Posterior vena cava (tissue), 2 donors: ENCODE measurements at regions not wholly inside any gene's neighbourhood (a gene's known extent, or its start where the extent isn't known, plus 50 kb on each side); places are given as distances from the start of the nearest gene placed in this dataset.

Source experiments
- DNase-seq: peaks from one replicate; pipeline ENCODE4 v3.0.0-alpha.2; 2020; ENCODE audit warnings: low spot score
- intact Hi-C, 2 donors: fragments of 100-400 bp; cut with DNase I; formaldehyde crosslinking; loops; one replicate each; pipeline versions ENCODE4 v1.14.1 to v1.14.2; 2022 to 2023
- donor health status: DM: yes; HTN: yes; CAD: no.
- donor health status: DM: yes; HTN: yes; CAD: no.

DNA sequence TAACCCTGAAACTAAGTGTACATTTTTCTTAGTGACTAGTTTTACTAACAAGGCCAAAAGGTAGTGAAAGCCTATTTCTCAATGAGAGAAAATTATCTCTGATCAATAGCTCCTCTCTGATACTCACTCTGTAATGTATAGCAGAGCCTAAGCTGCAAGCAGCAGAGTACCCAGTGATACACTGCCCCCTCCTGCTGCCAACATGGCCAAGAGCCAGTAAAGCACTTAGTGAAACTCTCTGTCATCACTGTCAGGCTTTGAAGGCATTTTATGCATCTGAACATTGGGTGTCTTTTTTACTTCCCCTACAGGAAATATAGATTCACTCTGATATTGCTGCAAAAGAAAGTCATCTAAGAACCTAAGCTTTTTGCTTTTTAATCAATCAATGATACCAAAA lies 784.1 kb upstream of the CDH7 start:
- intact Hi-C loops = no loop called here
- DNase-seq = no peak

DNA sequence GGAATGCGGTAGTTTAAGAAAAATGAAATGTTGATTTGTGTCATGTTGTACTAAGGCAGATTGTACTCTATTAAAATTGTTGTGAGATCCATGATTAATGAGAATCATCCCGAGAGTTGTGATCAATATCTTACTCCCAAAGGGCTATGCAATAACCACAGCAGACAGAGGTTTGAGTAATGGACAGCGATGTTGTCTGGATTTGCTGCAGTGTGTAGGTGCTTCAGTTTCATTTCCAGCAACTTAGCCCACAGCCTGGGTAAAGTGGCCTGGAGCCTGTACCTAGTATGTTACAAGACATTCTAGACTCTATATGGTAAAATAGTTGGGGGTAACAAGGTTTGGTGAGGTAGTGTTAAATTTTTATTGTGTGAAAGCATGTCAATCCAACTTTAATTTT lies 794.3 kb upstream of the CDH7 start:
- DNase-seq = no peak
- intact Hi-C loops = no loop called here

DNA sequence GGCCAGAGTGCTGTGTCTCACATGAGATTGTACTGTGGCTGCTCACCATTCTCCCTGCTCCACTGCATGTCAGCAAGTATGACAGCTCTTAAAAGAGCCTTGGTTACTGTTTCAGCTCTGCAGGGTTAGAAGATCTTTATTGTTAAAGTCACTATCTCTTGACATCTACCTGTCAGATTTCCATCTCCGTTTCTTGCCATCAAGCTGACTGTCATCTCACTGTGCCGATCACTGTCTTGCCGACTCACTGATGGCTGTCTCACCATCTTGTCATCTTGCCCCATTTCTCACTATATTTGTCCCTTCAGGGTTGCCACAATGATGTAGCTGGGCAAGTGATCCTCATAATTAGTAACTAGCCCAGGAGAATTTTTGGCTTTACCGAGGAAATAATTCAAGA lies 800.9 kb upstream of the CDH7 start:
- intact Hi-C loops = no loop called here
- DNase-seq = no peak

DNA sequence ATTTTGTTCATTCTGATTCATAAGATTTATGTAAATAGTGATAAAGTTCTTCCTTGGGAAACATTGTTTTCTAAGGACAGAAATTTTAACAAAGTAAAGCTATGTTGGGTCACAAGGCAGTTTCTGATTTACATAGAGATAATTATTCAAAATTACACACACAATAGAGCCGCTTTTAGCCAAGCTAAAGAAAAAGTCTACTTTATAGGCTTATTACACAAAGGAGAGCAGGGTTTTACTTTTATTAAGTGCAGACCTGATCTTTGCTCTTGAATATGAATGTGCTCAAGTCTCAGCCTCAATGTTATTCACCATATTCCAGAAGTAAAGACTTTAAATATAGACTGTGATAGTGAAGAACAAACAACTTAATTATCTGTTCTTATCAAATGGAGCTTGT lies 787.8 kb upstream of the LINC00305 start:
- intact Hi-C loops = no loop called here
- no peak for DNase-seq

DNA sequence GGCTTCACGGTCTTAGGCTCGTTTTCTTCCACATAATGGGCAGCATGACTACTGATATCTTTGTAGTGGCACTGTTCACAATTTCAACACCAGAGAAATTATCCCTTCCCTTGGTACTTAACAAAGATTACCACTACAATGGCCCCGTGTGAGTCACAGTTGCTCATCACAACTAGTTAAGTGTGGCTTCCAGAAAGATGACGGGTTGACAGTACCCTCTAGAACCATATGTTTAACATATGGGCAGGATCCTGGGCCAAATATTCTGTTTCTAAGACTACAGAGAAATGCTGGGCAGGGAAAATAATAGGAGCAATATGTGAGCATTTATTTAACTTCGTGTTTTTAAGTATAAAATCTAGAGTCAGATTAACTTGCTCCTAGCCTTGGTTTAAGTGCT lies 780.1 kb upstream of the LINC00305 start:
- intact Hi-C loops = no loop called here
- no peak for DNase-seq

DNA sequence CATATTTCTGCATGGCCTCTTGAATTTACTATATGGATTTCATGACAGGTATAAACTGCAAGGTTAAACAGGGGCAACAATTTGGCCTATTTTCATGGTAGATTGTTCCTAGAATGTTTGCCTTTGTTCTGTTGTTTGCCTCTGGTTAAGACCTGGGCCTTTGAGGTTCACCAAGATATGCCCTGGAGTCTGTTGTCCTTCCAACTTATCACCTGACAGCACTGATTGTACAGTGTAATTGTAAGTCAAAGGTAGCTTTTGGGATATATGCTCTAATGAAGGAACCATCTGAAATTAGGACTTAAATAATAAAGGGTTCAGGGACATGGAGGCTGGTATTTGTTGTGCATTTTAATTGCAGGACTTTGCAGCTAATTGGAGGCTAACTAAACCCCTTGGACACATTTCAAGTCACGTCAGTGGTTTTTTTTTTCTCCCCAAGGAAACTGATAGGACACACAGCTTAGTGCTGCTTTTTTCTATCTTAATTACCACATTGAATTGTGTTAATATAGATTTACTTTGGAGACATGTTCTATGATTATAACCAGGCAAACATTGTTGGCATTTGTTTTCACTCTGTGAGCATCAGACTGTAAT lies 771.2 kb upstream of the LINC00305 start:
- DNase-seq = no peak
- intact Hi-C loops = no loop called here

DNA sequence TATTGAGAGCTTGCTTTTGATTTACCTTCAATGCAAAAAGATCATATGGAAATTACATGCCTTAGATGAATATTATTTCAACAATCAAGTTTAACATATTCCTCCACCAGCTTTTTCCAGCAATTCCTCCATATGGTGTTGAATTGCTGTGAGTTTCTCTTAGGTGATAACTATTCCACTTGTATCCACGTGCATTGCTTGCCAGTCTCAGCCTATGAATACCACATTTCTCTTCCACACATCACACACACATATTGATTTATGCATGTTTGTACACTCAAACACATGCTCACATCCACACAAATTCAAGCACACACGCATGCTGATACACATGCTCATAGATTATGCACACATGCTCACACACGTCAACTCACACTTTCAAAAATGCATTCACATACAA lies 770.0 kb upstream of the LINC00305 start:
- intact Hi-C loops = no loop called here
- no peak for DNase-seq

DNA sequence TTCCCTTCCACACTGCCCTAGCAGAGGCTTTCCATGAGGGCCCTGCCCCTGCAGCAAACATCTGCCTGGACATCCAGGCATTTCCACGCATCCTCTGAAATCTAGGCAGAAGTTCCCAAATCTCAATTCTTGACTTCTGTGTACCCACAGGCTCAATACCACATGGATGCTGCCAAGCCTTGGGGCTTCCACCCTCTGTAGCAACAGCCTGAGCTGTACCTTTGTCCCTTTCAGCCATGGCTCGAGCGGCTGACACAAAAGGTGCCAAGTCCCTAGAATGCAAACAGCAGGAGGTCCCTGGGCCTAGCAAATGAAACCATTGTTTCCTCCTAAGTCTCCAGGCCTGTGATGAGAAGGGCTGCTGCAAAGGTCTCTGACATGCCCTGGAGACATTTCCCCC lies 744.5 kb upstream of the LINC00305 start:
- intact Hi-C loops = no loop called here

DNA sequence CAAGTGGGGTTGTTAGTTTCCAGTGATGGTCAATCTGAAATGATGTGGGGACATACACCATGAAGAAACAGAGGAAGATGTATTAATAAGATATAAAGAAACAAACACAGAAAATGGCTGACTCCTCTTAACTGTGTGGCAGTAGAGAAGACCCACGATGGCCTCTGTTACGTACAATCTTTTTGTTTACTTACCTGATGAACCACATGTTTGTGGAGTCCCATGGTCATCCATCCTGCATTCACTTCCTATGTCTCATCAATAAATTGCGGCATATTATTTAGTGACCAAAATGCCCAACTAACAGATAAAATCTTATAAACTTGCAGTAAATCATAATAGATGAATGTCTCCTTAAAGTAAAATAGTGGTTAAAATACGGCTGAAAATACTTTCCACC lies 740.1 kb upstream of the LINC00305 start:
- intact Hi-C loops = no loop called here
- no peak for DNase-seq

More for the DNA sequence above, 744.5 kb upstream of the LINC00305 start:
- no peak for DNase-seq

DNA sequence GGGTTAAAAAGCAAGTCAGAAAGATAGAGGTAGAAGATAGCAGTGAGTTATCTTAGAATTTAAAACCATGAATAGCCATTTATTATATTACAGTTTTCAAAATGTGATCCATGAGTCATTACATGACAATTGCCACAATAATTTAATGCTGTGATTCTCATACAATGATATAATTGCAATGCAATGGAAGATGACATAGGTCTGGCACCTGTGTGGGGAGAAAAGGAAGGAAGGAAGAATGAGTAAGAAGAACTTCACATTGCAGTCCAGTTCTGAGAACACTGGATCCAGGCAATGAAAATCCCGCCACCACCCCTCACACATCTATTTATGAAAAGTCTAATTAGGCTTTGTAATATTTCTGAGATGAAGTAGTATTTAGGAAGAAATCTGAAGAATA lies 738.1 kb upstream of the LINC00305 start:
- intact Hi-C loops = no loop called here
- DNase-seq = no peak

DNA sequence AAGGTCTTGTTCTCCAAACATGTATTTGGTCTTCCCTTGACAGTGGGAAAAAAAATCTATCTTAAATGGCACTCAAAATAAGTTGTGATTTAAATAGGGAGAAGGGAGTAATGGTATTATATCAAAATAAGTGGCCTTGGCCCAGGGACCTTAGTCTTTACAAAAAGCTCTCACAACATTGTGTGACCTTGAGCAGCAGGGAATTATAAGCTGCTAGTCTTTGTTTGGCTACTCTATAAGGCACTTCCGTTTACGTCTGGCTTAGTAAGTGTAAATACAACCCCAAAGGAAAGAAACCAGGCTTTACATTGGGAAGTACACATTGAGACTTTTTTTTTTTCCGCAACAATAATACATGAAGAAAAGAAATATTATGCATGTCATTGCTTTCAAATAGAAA lies 734.0 kb upstream of the LINC00305 start:
- no peak for DNase-seq
- intact Hi-C loops = no loop called here

DNA sequence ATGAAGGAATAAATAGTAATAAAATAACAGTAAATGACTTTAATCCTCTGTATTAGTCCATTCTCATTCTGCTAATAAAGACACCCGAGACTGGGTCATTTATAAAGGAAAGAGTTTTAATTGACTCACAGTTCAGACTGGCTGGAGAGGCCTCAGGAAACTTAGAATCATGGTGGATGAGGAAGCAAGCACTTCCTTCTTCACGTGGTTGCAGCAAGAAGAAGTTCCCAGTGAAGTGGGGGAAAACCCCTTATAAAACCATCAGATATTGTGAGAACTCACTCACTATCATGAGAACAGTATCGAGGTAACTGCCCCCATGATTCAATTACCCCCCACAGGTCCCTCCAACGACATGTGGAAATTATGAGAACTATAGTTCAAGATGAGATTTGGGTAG lies 727.9 kb upstream of the LINC00305 start:
- intact Hi-C loops = no loop called here

DNA sequence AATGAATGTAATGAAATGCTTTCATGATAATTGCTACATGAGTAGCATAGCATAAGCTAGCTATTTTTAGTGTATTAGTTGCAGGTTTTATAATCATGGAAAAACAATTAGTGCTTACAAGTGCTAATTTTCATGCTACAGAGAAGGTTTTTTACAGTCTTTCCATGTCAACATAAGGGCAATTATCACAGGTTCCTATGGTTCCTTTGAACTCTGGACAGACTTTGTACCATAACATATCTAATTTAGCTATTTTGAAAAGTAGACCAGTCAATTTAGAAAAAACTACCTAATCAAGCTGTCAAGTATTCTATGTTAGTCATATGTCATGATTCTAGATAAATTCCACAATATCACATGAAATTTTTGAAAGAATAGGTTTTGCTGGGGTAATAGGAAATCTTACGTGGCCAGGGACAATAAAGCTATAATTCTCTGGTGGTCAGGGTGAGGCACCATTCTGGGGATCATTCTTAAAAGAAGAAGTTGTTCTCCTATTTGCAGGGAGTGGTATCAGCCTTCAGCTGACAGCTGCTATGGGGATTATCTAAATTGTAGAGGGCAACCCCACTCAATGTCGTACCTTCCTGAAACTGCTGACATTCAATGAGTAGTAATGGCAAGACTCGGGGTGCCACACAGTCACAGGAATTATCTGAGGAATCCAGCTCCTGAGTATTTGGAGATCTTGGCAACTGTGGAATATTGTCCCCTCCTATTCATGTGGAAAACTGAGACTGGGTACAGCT lies 724.0 kb upstream of the LINC00305 start:
- intact Hi-C loops = no loop called here
- DNase-seq = no peak

More for the DNA sequence above, 727.9 kb upstream of the LINC00305 start:
- no peak for DNase-seq

DNA sequence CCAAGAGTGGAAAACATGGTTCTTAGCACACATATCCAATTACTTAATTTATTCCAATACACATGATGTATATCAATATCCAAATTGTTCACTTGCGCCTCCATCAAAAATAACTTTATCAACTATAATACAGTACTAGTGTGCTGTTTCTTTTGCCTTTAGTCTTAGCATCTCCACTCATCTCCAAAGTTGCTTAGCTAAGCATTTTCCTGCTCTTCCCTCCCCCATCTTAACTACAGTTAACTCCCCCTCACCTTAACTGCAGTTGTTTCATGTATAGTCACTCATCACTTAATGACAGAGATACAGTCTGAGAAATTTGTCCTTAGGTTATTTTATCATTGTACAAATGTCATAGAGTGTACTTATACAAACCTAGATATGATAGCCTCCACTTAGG lies 705.2 kb upstream of the LINC00305 start:
- intact Hi-C loops = no loop called here
- no peak for DNase-seq

DNA sequence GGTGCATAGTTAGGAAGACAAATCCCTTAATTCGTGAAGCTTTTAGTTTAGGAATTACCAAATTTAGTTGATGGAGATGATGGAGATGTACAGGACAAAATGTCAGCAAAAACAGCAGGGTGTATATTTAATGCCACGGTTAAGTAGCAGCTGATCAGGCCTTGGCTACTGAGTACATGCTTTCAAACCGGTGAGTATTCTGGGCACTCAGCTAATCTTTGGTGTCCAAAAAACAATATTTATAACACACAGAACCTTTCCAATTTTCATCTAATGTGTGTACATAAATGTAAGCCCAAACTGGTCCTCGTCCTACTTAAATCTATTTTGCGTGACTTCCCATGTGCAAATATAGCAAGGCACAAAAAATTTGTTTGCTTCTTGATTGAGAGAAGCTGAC lies 703.4 kb upstream of the LINC00305 start:
- no peak for DNase-seq
- intact Hi-C loops = no loop called here

DNA sequence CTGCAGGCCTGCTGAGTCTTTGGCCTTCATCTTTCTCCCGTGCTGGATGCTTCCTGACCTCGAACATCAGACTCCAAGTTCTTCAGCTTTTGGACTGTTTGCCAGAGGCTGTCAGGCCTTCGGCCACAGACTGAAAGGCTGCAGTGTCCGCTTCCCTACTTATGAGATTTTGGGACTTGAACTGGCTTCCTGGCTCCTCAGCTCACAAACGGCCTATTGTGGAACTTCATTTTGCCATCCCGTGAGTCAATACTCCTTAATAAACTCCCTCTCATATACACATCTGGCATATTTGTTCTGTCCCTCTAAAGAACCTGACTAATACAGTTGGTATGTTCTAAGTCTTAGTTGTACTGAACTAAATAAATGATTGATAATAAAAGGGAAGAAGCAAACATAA lies 702.8 kb upstream of the LINC00305 start:
- DNase-seq = no peak
- intact Hi-C loops = no loop called here

DNA sequence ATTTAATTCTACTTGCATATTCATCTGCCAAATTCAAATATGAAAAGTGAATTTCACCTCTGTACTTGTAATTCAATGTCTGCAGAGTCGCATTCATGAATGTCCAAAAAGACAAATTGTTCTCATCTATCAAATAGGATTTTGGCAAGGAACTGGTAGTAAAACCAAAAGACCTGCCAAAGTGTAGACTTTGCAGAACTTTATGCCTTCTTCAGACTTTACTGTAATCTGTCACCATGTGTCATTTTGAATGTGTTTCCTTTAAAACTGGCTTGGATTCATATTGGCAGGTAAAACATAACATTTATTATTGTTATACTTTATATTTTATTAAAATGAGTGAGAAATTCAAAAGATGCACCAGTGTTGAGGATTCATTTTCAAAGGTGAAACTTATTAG lies 701.9 kb upstream of the LINC00305 start:
- no peak for DNase-seq
- intact Hi-C loops = no loop called here

DNA sequence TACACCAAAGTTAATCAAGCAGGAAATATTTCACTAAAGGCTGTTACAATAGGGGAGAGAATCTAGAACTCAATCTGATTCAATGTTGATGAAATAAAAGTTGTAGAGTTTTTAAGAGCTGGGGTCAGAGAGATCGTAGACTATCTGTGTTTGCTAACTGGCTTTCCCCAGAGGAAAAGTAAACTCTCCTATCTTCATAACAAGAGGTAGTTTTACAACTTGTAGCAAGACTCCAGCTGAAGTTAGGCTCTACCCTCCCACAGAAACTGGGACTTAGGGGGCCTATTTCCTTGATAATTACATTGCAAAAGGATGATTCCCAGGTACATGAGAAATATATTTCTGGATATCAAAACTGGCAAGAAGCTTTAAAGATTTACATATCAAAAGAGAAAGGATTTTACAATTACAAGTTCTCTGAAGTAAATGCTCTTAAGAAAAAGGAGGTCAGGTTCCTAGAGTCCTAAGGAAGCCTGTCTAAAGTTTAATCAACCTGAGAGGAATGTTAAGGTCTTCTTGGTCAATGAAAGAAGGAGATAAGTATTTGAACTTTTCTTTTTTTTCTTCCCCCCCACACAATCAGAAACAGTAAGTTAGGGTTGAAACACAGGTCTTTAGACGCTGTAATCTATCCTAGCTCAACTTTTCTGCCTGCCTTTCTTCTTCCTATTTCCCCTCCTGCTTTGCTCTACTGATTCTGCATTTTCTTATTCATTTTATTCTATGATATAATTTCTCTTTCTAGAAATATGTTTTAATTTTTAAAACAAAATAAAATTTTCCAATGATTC lies 692.2 kb upstream of the LINC00305 start:
- DNase-seq = no peak
- intact Hi-C loops = no loop called here

DNA sequence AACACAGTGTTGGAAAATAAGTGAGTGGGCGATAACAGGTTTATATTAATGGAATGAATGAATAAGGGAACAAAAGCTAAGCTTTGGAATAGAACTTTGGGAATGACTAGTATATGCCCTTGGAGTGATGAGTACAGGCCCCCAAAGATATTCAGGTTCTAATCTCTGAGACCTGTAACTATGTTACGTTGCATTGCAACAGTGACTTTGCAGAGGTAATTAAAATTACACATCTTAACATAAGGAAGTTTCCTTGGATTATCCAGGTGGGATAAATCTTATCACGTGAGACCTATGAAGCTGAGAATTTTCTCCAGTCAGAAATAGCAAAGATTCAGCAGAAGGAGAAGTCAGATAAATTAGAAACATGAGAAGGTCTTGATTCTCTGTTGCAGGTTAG lies 661.5 kb upstream of the LINC00305 start:
- no peak for DNase-seq
- intact Hi-C loops = no loop called here

DNA sequence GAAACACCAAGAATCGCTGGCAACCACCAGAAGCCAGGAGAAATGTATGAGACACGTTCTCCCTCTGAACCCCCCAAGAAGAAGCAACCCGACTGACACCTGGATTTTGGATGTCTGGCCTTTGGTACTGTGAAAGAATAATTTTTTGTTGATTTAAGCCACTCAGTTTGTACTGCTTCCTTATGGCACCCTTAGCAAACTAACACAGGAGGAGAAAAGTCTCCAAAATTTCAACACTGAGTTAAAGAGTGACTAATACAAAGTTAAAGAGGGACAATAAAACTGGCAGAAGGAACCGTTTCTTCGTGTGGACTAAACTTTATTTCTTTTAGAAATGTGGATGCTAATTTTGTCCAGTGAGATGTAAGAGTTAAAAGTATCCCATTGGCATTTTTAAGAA lies 660.9 kb upstream of the LINC00305 start:
- DNase-seq = no peak
- intact Hi-C loops = no loop called here

DNA sequence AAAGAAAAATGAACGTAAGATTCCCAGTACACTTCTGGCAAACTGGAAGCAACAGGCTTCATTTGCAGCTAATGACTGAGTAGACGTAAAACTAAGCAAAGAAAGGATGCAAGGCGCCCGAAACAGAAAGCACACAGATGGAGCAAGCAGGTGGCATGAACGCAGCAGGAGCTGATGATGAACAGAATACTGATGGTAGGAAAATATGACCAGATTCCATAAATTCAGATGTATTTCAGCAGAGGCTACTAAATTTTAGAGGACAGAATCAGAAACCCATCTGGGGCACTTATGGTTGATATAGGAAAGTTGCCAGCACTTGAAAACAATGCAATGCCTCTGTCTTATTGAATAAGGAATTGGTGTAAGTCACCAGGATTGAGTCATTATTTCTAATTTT lies 658.7 kb upstream of the LINC00305 start:
- no peak for DNase-seq
- intact Hi-C loops = no loop called here
